ENCODE measurements at regions not wholly inside any gene's neighbourhood (a gene's known extent, or its start where the extent isn't known, plus 50 kb on each side); places are given as distances from the start of the nearest gene placed in this dataset.

GRCh38 chr2:48043746-48044145, 137.4 kb upstream of the FBXO11 start (continued):
- TF ChIP-seq, protein P1, sequence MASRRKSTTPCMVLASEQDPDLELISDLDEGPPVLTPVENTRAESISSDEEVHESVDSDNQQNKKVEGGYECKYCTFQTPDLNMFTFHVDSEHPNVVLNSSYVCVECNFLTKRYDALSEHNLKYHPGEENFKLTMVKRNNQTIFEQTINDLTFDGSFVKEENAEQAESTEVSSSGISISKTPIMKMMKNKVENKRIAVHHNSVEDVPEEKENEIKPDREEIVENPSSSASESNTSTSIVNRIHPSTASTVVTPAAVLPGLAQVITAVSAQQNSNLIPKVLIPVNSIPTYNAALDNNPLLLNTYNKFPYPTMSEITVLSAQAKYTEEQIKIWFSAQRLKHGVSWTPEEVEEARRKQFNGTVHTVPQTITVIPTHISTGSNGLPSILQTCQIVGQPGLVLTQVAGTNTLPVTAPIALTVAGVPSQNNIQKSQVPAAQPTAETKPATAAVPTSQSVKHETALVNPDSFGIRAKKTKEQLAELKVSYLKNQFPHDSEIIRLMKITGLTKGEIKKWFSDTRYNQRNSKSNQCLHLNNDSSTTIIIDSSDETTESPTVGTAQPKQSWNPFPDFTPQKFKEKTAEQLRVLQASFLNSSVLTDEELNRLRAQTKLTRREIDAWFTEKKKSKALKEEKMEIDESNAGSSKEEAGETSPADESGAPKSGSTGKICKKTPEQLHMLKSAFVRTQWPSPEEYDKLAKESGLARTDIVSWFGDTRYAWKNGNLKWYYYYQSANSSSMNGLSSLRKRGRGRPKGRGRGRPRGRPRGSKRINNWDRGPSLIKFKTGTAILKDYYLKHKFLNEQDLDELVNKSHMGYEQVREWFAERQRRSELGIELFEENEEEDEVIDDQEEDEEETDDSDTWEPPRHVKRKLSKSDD (CRISPR knock-in tag; IDR thresholded peaks at IDR 0.05; ENCODE audit: low read depth) = no peak
- TF ChIP-seq ZBTB3 (CRISPR knock-in tag; IDR thresholded peaks at IDR 0.05; ENCODE audit: borderline replicate concordance, low read depth) = no peak
- no peak for TF ChIP-seq TBP (CRISPR knock-in tag; IDR thresholded peaks at IDR 0.05)
- TF ChIP-seq GTF3A (CRISPR knock-in tag; conservative IDR thresholded peaks at IDR 0.05) = no peak
- TF ChIP-seq ZNF343 (CRISPR knock-in tag; IDR thresholded peaks at IDR 0.05) = no peak
- TF ChIP-seq, protein P2, sequence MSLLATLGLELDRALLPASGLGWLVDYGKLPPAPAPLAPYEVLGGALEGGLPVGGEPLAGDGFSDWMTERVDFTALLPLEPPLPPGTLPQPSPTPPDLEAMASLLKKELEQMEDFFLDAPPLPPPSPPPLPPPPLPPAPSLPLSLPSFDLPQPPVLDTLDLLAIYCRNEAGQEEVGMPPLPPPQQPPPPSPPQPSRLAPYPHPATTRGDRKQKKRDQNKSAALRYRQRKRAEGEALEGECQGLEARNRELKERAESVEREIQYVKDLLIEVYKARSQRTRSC (CRISPR knock-in tag; IDR thresholded peaks at IDR 0.05; ENCODE audit: low read depth) = no peak

DNA sequence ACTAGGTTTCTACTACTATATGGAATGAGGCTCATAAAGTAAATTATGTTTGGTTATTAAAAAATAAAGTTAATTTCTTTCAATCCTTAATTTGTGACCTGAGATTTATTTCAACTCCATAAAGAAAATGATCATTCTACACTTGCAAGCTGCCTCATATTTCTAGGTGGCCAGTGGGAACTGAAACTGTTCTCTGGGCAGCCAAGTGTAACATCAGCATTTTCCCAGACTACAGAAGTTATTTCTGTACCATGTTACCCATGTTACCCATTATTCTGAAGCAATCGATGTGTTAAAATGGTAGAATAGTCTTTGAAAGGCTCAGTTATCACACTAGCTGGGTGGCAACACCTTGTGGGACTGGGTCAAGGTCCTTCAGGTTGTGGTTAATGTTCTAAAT, 139.3 kb upstream of the FBXO11 start:
- CTCF ChIA-PET (ENCODE audit: low intra/inter-chr PET ratio, low total read pairs) = no interaction called here
- in situ Hi-C loops (cut with HindIII; ENCODE audit: extremely low pct_ligation_motif_present, low pct_unique_long_range_greater_than_20kb) = no loop called here
- WGBS (ENCODE audit: low lambda C conversion rate) = 4% methylated on average over 1 of the region's 1 CpG
- no peak overlapping the region for H3K4me2 ChIP-seq (ENCODE audit: low read depth, low read length)
- H3K27me3 ChIP-seq (ENCODE audit: control insufficient read depth in 1 of 2, insufficient read depth in 2 of 2, low read length in 2 of 2) = no peaks in the 10 kb centered on the region
- H4K20me1 ChIP-seq (ENCODE audit: insufficient read depth, low read length) = no peaks in the 10 kb centered on the region
- no peaks in the 10 kb centered on the region for H3K9me3 ChIP-seq (ENCODE audit: low read length)
- no TSS peak for BruUV-seq (replicated peaks)
- intact Hi-C loops (cut with micrococcal nuclease; ENCODE audit: unreplicated experiment) = no loop called here
- H3K27ac ChIP-seq (ENCODE audit: extremely low read length, insufficient read depth, low read length) = no peak overlapping the region
- no peak for DNase-seq (ENCODE audit: low spot score)
- no peak overlapping the region for H3K4me3 ChIP-seq (replicated peaks in 1 of 3; ENCODE audit: insufficient read depth in 1 of 3, low read depth in 2 of 3, low read length in 3 of 3)
- no peak for ATAC-seq
- H3K36me3 ChIP-seq (replicated peaks in 1 of 2; ENCODE audit: control insufficient read depth in 1 of 2, insufficient read depth in 2 of 2, low read length in 2 of 2) = no peaks in the 10 kb centered on the region
- TF ChIP-seq HIC2 (CRISPR knock-in tag; IDR thresholded peaks at IDR 0.05; ENCODE audit: low read depth) (no peak), MAFG (CRISPR knock-in tag; IDR thresholded peaks at IDR 0.05) (no peak), SOX13 (IDR thresholded peaks at IDR 0.05) (no peak), SOX13 (CRISPR knock-in tag; conservative IDR thresholded peaks at IDR 0.05 in 1 of 2, IDR thresholded peaks at IDR 0.05 in 1 of 2) (no peak)
- no peak for FAIRE-seq
- H3K4me1 ChIP-seq (ENCODE audit: insufficient read depth, low read length) = no peaks in the 10 kb centered on the region
- POLR2A ChIA-PET = no interaction called here
- no peaks in the 10 kb centered on the region for H3K79me2 ChIP-seq (ENCODE audit: insufficient read depth, low read length)
- H3K9ac ChIP-seq (ENCODE audit: insufficient read depth, low read depth, low read length) = no peak overlapping the region
- no peak overlapping the region for H2AFZ ChIP-seq (ENCODE audit: low read length)
